WERI-Rb-1 (cell line): ENCODE measurements at regions not wholly inside any gene's neighbourhood (a gene's known extent, or its start where the extent isn't known, plus 50 kb on each side); places are given as distances from the start of the nearest gene placed in this dataset.

Experiments used
- DNase-seq: peaks from one replicate; pipeline ENCODE4 v3.0.0-alpha.2; 2020
- H3K27ac ChIP-seq: fragments of 250-450 bp; sonication (Bioruptor Pico); 2 replicates; pipeline ENCODE4 v1.5.1; 2020; ENCODE audit warnings: mild to moderate bottlenecking, moderate library complexity
- H3K27me3 ChIP-seq: fragments of 250-450 bp; sonication (Bioruptor Pico); 2 replicates; pipeline ENCODE4 v1.5.1; 2021; ENCODE audit warnings: mild to moderate bottlenecking, low read depth, moderate library complexity; ENCODE audit not compliant: insufficient read depth, severe bottlenecking
- H3K36me3 ChIP-seq: fragments of 250-450 bp; sonication (Bioruptor Pico); 2 replicates; pipeline ENCODE4 v1.5.1; 2020; ENCODE audit warnings: mild to moderate bottlenecking, moderate library complexity
- H3K4me3 ChIP-seq: 2 replicates; pipeline ENCODE4 v1.5.1; 2011; ENCODE audit warnings: low read depth, mild to moderate bottlenecking, control low read depth, low read length
- H3K9me3 ChIP-seq: fragments of 250-450 bp; sonication (Bioruptor Pico); 2 replicates; pipeline ENCODE4 v1.5.1; 2021; ENCODE audit warnings: mild to moderate bottlenecking, moderate library complexity; ENCODE audit not compliant: severe bottlenecking
- CTCF ChIP-seq: IDR thresholded peaks from 2 replicates; pipeline ENCODE4 v1.5.1; 2011; ENCODE audit warnings: low read depth, mild to moderate bottlenecking, control low read depth, inconsistent platforms, low read length

GRCh38 chr2:62573936-62574335 is 67.9 kb upstream of the TMEM17 start:
- H3K27me3 ChIP-seq, result no peaks in the 10 kb centered on the region
- no peak overlapping the region for H3K4me3 ChIP-seq
- no peak for TF ChIP-seq CTCF
- H3K9me3 ChIP-seq, result no peaks in the 10 kb centered on the region
- no peaks in the 10 kb centered on the region for H3K36me3 ChIP-seq
- DNase-seq, result no peak
- H3K27ac ChIP-seq, result no peak overlapping the region

DNA sequence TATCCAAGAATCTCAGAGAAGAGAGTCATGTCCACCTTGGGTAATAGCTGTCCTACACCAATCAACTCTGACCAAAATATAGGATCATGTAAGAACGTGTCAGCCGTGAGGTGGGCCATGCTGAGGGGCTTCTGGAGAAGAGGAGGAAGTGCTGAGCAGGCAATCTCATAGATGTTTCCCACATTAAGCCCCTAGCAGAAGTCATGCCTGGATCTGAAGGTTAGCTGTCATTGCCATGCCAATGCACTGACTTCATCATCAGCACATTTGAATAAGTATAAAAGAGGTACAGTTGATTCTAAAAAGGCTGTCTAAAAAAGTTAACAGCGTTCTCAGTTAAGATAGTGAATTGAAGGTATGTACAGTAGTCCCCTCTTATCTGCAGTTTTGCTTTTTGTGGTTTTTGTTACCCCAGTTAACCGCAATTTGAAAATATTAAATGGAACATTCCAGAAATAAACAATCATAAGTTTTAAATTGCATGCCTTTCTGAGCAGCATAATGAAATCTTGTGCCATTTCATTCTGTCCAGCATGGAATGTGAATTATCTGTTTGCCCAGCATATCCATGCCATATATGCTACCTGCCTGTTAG is 67.2 kb upstream of the TMEM17 start:
- Histone ChIP-seq H3K36me3 (no peaks in the 10 kb centered on the region), H3K27me3 (no peaks in the 10 kb centered on the region), H3K27ac (no peak overlapping the region), H3K4me3 (no peak overlapping the region), H3K9me3 (no peaks in the 10 kb centered on the region)
- no peak for DNase-seq
- TF ChIP-seq CTCF, result no peak

GRCh38 chr2:62570861-62571698 is 65.1 kb upstream of the TMEM17 start:
- H3K27ac ChIP-seq, result 0 out of 2 replicates have a peak overlapping the region, but pooled peaks have one; percentile 2
- peak; percentile 7 for DNase-seq
- no peak for TF ChIP-seq CTCF
- no peaks in the 10 kb centered on the region for H3K27me3 ChIP-seq
- no peaks in the 10 kb centered on the region for H3K9me3 ChIP-seq
- no peaks in the 10 kb centered on the region for H3K36me3 ChIP-seq
- no peak overlapping the region for H3K4me3 ChIP-seq

GRCh38 chr2:62569907-62570841 is 64.2 kb upstream of the TMEM17 start:
- TF ChIP-seq CTCF, result no peak
- Histone ChIP-seq H3K27ac (no peak overlapping the region), H3K4me3 (no peak overlapping the region), H3K27me3 (no peaks in the 10 kb centered on the region), H3K36me3 (no peaks in the 10 kb centered on the region), H3K9me3 (no peaks in the 10 kb centered on the region)
- peak; percentile 33 for DNase-seq

GRCh38 chr2:62568983-62569837 is 63.2 kb upstream of the TMEM17 start:
- H3K36me3 ChIP-seq, result no peaks in the 10 kb centered on the region
- H3K27me3 ChIP-seq, result no peaks in the 10 kb centered on the region
- no peak for TF ChIP-seq CTCF
- H3K9me3 ChIP-seq, result no peaks in the 10 kb centered on the region
- no peak overlapping the region for H3K27ac ChIP-seq
- no peak for DNase-seq
- no peak overlapping the region for H3K4me3 ChIP-seq
